Endothelial cell of umbilical vein (primary cell): ENCODE measurements at regions not wholly inside any gene's neighbourhood (a gene's known extent, or its start where the extent isn't known, plus 50 kb on each side); places are given as distances from the start of the nearest gene placed in this dataset.

Experiments used
- CTCF ChIP-seq, 2 donors: IDR thresholded peaks; 1 replicate in 1 of 2; 2 replicates in 1 of 2; pipeline ENCODE4 v1.5.1; 2011; ENCODE audit warnings: low read length in 2 of 2, mild to moderate bottlenecking in 2 of 2, moderate library complexity in 2 of 2, control low read depth in 1 of 2, inconsistent platforms in 1 of 2, low read depth in 1 of 2; ENCODE audit not compliant: insufficient read depth in 1 of 2; ENCODE audit errors: extremely low read depth in 1 of 2
- EZH2 ChIP-seq: IDR thresholded peaks from 2 replicates; pipeline ENCODE4 v1.6.1; 2012; ENCODE audit warnings: borderline replicate concordance, low read depth, mild to moderate bottlenecking, moderate library complexity, low read length, inconsistent platforms; ENCODE audit not compliant: severe bottlenecking
- GATA2 ChIP-seq: IDR thresholded peaks from 2 replicates; pipeline ENCODE4 v1.7.0; 2011; ENCODE audit warnings: low read depth, mild to moderate bottlenecking, moderate library complexity, mixed read lengths, low read length; ENCODE audit not compliant: insufficient read length, insufficient read depth
- JUN ChIP-seq: IDR thresholded peaks from 2 replicates; pipeline ENCODE4 v1.6.1; 2011; ENCODE audit warnings: borderline replicate concordance, low read depth; ENCODE audit not compliant: insufficient read length, insufficient read depth
- MAX ChIP-seq: IDR thresholded peaks from 2 replicates; pipeline ENCODE4 v1.6.1; 2011; ENCODE audit not compliant: insufficient read depth, insufficient read length
- MYC ChIP-seq: IDR thresholded peaks from one replicate; pipeline ENCODE4 v1.6.1; 2011; ENCODE audit warnings: mild to moderate bottlenecking, low read depth, low read length
- POLR2A ChIP-seq: IDR thresholded peaks from 2 replicates; pipeline ENCODE4 v1.6.1; 2012; ENCODE audit warnings: low read depth, mild to moderate bottlenecking, control low read depth, low read length
- POLR2AphosphoS5 ChIP-seq: IDR thresholded peaks from 2 replicates; pipeline ENCODE4 v1.6.1; 2012; ENCODE audit warnings: low read depth, mild to moderate bottlenecking, control low read depth, low read length, moderate library complexity; ENCODE audit not compliant: insufficient read depth

GRCh38 chr1:228882041-228882770 lies 146.9 kb downstream of the RHOU start:
- TF ChIP-seq EZH2, result no peak
- TF ChIP-seq CTCF (IDR thresholded peaks at IDR 0.05; ENCODE audit: extremely low read depth in 1 of 2, insufficient read depth in 1 of 2, low read depth in 1 of 2, low read length in 2 of 2), result no peak
- no peak for TF ChIP-seq MYC
- TF ChIP-seq MAX, result no peak
- no peak for TF ChIP-seq POLR2A
- TF ChIP-seq POLR2AphosphoS5, result no peak
- TF ChIP-seq GATA2, result no peak
- no peak for TF ChIP-seq JUN
